ENCODE measurements at regions not wholly inside any gene's neighbourhood (a gene's known extent, or its start where the extent isn't known, plus 50 kb on each side); places are given as distances from the start of the nearest gene placed in this dataset.

DNA sequence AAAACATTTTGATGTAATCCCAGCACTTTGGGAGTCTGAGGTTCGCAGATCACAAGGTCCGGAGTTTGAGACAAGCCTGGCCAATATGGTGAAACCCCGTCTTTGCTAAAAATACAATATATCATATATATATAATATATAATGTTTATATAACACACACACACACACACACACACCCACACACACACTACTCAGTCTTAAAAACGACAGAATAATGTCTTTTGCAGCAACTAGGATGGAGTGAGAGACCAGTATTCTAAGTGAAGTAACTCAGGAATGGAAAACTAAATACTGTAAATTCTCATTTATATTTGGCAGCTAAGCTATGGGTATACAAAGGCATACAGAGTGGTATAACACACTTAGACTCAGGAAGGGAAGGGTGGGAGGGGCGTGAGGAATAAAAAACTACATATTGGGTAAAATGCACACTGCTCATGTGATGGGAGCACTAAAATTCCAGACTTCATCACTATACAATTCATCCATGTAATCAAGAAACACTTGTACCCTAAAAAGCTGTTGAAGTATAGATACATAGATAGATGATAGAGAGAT, 231.2 kb upstream of the SEMA3A start:
- no peaks in the 10 kb centered on the region for H3K9me3 Mint-ChIP-seq
- TF ChIP-seq STAT1 (IDR thresholded peaks at IDR 0.05; ENCODE audit: unreplicated experiment) (no peak), EZH2phosphoT487 (IDR thresholded peaks at IDR 0.05; ENCODE audit: unreplicated experiment) (no peak), CREB1 (CRISPR knock-in tag; IDR thresholded peaks at IDR 0.05; ENCODE audit: low read depth) (no peak), POLR2AphosphoS5 (IDR thresholded peaks at IDR 0.05; ENCODE audit: low read depth) (no peak), NANOG (IDR thresholded peaks at IDR 0.05; ENCODE audit: borderline replicate concordance) (no peak), ZNF331 (CRISPR knock-in tag; IDR thresholded peaks at IDR 0.05; ENCODE audit: low read depth) (no peak), JUNB (IDR thresholded peaks at IDR 0.05; ENCODE audit: unreplicated experiment) (no peak)
- TF ChIP-seq, protein P1, sequence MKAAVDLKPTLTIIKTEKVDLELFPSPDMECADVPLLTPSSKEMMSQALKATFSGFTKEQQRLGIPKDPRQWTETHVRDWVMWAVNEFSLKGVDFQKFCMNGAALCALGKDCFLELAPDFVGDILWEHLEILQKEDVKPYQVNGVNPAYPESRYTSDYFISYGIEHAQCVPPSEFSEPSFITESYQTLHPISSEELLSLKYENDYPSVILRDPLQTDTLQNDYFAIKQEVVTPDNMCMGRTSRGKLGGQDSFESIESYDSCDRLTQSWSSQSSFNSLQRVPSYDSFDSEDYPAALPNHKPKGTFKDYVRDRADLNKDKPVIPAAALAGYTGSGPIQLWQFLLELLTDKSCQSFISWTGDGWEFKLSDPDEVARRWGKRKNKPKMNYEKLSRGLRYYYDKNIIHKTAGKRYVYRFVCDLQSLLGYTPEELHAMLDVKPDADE (IDR thresholded peaks at IDR 0.05) = no peak
- TF ChIP-seq, protein P2, sequence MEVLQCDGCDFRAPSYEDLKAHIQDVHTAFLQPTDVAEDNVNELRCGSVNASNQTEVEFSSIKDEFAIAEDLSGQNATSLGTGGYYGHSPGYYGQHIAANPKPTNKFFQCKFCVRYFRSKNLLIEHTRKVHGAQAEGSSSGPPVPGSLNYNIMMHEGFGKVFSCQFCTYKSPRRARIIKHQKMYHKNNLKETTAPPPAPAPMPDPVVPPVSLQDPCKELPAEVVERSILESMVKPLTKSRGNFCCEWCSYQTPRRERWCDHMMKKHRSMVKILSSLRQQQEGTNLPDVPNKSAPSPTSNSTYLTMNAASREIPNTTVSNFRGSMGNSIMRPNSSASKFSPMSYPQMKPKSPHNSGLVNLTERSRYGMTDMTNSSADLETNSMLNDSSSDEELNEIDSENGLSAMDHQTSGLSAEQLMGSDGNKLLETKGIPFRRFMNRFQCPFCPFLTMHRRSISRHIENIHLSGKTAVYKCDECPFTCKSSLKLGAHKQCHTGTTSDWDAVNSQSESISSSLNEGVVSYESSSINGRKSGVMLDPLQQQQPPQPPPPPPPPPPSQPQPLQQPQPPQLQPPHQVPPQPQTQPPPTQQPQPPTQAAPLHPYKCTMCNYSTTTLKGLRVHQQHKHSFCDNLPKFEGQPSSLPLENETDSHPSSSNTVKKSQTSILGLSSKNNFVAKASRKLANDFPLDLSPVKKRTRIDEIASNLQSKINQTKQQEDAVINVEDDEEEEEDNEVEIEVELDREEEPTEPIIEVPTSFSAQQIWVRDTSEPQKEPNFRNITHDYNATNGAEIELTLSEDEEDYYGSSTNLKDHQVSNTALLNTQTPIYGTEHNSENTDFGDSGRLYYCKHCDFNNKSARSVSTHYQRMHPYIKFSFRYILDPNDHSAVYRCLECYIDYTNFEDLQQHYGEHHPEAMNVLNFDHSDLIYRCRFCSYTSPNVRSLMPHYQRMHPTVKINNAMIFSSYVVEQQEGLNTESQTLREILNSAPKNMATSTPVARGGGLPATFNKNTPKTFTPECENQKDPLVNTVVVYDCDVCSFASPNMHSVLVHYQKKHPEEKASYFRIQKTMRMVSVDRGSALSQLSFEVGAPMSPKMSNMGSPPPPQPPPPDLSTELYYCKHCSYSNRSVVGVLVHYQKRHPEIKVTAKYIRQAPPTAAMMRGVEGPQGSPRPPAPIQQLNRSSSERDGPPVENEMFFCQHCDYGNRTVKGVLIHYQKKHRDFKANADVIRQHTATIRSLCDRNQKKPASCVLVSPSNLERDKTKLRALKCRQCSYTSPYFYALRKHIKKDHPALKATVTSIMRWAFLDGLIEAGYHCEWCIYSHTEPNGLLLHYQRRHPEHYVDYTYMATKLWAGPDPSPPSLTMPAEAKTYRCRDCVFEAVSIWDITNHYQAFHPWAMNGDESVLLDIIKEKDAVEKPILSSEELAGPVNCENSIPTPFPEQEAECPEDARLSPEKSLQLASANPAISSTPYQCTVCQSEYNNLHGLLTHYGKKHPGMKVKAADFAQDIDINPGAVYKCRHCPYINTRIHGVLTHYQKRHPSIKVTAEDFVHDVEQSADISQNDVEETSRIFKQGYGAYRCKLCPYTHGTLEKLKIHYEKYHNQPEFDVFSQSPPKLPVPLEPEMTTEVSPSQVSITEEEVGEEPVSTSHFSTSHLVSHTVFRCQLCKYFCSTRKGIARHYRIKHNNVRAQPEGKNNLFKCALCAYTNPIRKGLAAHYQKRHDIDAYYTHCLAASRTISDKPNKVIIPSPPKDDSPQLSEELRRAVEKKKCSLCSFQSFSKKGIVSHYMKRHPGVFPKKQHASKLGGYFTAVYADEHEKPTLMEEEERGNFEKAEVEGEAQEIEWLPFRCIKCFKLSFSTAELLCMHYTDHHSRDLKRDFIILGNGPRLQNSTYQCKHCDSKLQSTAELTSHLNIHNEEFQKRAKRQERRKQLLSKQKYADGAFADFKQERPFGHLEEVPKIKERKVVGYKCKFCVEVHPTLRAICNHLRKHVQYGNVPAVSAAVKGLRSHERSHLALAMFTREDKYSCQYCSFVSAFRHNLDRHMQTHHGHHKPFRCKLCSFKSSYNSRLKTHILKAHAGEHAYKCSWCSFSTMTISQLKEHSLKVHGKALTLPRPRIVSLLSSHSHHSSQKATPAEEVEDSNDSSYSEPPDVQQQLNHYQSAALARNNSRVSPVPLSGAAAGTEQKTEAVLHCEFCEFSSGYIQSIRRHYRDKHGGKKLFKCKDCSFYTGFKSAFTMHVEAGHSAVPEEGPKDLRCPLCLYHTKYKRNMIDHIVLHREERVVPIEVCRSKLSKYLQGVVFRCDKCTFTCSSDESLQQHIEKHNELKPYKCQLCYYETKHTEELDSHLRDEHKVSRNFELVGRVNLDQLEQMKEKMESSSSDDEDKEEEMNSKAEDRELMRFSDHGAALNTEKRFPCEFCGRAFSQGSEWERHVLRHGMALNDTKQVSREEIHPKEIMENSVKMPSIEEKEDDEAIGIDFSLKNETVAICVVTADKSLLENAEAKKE (CRISPR knock-in tag; IDR thresholded peaks at IDR 0.05) = no peak
- TF ChIP-seq, protein P3, sequence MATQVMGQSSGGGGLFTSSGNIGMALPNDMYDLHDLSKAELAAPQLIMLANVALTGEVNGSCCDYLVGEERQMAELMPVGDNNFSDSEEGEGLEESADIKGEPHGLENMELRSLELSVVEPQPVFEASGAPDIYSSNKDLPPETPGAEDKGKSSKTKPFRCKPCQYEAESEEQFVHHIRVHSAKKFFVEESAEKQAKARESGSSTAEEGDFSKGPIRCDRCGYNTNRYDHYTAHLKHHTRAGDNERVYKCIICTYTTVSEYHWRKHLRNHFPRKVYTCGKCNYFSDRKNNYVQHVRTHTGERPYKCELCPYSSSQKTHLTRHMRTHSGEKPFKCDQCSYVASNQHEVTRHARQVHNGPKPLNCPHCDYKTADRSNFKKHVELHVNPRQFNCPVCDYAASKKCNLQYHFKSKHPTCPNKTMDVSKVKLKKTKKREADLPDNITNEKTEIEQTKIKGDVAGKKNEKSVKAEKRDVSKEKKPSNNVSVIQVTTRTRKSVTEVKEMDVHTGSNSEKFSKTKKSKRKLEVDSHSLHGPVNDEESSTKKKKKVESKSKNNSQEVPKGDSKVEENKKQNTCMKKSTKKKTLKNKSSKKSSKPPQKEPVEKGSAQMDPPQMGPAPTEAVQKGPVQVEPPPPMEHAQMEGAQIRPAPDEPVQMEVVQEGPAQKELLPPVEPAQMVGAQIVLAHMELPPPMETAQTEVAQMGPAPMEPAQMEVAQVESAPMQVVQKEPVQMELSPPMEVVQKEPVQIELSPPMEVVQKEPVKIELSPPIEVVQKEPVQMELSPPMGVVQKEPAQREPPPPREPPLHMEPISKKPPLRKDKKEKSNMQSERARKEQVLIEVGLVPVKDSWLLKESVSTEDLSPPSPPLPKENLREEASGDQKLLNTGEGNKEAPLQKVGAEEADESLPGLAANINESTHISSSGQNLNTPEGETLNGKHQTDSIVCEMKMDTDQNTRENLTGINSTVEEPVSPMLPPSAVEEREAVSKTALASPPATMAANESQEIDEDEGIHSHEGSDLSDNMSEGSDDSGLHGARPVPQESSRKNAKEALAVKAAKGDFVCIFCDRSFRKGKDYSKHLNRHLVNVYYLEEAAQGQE (IDR thresholded peaks at IDR 0.05; ENCODE audit: unreplicated experiment) = no peak
- TF ChIP-seq, protein P4, sequence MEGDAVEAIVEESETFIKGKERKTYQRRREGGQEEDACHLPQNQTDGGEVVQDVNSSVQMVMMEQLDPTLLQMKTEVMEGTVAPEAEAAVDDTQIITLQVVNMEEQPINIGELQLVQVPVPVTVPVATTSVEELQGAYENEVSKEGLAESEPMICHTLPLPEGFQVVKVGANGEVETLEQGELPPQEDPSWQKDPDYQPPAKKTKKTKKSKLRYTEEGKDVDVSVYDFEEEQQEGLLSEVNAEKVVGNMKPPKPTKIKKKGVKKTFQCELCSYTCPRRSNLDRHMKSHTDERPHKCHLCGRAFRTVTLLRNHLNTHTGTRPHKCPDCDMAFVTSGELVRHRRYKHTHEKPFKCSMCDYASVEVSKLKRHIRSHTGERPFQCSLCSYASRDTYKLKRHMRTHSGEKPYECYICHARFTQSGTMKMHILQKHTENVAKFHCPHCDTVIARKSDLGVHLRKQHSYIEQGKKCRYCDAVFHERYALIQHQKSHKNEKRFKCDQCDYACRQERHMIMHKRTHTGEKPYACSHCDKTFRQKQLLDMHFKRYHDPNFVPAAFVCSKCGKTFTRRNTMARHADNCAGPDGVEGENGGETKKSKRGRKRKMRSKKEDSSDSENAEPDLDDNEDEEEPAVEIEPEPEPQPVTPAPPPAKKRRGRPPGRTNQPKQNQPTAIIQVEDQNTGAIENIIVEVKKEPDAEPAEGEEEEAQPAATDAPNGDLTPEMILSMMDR (conservative IDR thresholded peaks at IDR 0.05; ENCODE audit: low read depth in 2 of 2) = no peak
- Histone ChIP-seq H4K20me1 (replicated peaks; ENCODE audit: insufficient read depth) (no peaks in the 10 kb centered on the region), H3K4me1 (ENCODE audit: insufficient read depth) (no peaks in the 10 kb centered on the region), H3F3A (replicated peaks; ENCODE audit: low read depth) (no peaks in the 10 kb centered on the region), H3K4me3 (no peak overlapping the region), H3K4me2 (no peak overlapping the region), H3K27ac (ENCODE audit: low read depth) (no peak overlapping the region), H3K36me3 (ENCODE audit: insufficient read depth) (no peaks in the 10 kb centered on the region), H3K27me3 (ENCODE audit: insufficient read depth) (no peaks in the 10 kb centered on the region), H2AFZ (no peak overlapping the region), H3K79me2 (replicated peaks; ENCODE audit: insufficient read depth) (no peaks in the 10 kb centered on the region), H3K9me2 (ENCODE audit: insufficient read depth) (no peaks in the 10 kb centered on the region)
- H3K4me3 Mint-ChIP-seq = no peak overlapping the region
- no peaks in the 10 kb centered on the region for H3K36me3 Mint-ChIP-seq (ENCODE audit: low read depth)
- DNase-seq (ENCODE audit: low spot score) (no peak), ATAC-seq (no peak)
- no peak overlapping the region for H3K27ac Mint-ChIP-seq
- no peaks in the 10 kb centered on the region for H3K4me1 Mint-ChIP-seq
- peaks cover 2% of the 10 kb centered on the region for H3K27me3 Mint-ChIP-seq (ENCODE audit: insufficient read depth, low read depth, poor library complexity)

Measured in GM23338 (cell line).